K562 (cell line): ENCODE measurements at regions not wholly inside any gene's neighbourhood (a gene's known extent, or its start where the extent isn't known, plus 50 kb on each side); places are given as distances from the start of the nearest gene placed in this dataset.
"Not testable (repeated sequence)": the region's sequence is repeated elsewhere in the genome, so short reads cannot be mapped to it uniquely, and the experiment has no call there.

ENCODE experiments used
- CHD2 ChIP-seq: IDR thresholded peaks from 2 replicates; pipeline ENCODE4 v1.6.1; 2011; ENCODE audit warnings: low read depth, low read length
- HDAC6 ChIP-seq: IDR thresholded peaks from 2 replicates; pipeline ENCODE4 v1.6.1; 2012; ENCODE audit warnings: low read depth, mild to moderate bottlenecking, control low read depth, inconsistent platforms, low read length, moderate library complexity
- KDM5B ChIP-seq: fragments of 200-600 bp; sonication (generic); IDR thresholded peaks from 2 replicates; pipeline ENCODE4 v1.6.1; 2012; ENCODE audit warnings: low read depth, mild to moderate bottlenecking, moderate library complexity, low read length, control low read depth, inconsistent platforms; ENCODE audit not compliant: insufficient replicate concordance
- NFE2L1 ChIP-seq: fragments of 450-650 bp; IDR thresholded peaks from 2 replicates; pipeline ENCODE4 v1.6.1; 2016; ENCODE audit warnings: missing genetic modification characterization, low read depth, mild to moderate bottlenecking, missing compliant biosample characterization, moderate library complexity, borderline replicate concordance
- NR2C2 ChIP-seq, 2 experiments: fragments of 200-800 bp in 1 of 2; sonication (Bioruptor generic) in 1 of 2; sonication (generic) in 1 of 2; formaldehyde crosslinking in 1 of 2; IDR thresholded peaks; 2 replicates each; pipeline versions ENCODE4 v1.6.1 to v1.8.0; 2016 to 2022; ENCODE audit warnings: mild to moderate bottlenecking in 1 of 2, missing compliant biosample characterization in 1 of 2, missing genetic modification characterization in 1 of 2, missing genetic modification reagents in 1 of 2
- SIX5 ChIP-seq, 2 experiments: IDR thresholded peaks; 2 replicates each; pipeline ENCODE4 v1.6.1; 2011; ENCODE audit warnings: low read length in 2 of 2, borderline replicate concordance in 1 of 2, low read depth in 1 of 2, mild to moderate bottlenecking in 1 of 2, moderate library complexity in 1 of 2; ENCODE audit not compliant: insufficient read depth in 1 of 2
- SMAD3 ChIP-seq: fragments of 450-650 bp; formaldehyde crosslinking; conservative IDR thresholded peaks from 2 replicates; pipeline ENCODE4 v1.4.0; 2020; ENCODE audit warnings: mild to moderate bottlenecking
- SPI1 ChIP-seq: IDR thresholded peaks from 2 replicates; pipeline ENCODE4 v1.6.1; 2011; ENCODE audit warnings: low read depth, low read length, control low read depth, borderline replicate concordance
- TF ChIP-seq, protein P1 (sequence below), 2 experiments: fragments of 450-650 bp; IDR thresholded peaks; 2 replicates each; pipeline ENCODE4 v1.6.1; 2018; ENCODE audit warnings: mild to moderate bottlenecking in 2 of 2, low read depth in 1 of 2; ENCODE audit not compliant: partially characterized antibody in 2 of 2
- TF ChIP-seq, protein P2 (sequence below), 3 experiments: IDR thresholded peaks in 2 of 3; conservative IDR thresholded peaks in 1 of 3; 2 replicates each; pipeline ENCODE4 v1.5.1; 2011 to 2012; ENCODE audit warnings: low read length in 3 of 3, mild to moderate bottlenecking in 3 of 3, control low read depth in 2 of 3, improper control_type of control experiment in 1 of 3, inconsistent platforms in 1 of 3, low read depth in 1 of 3, mixed read lengths in 1 of 3, moderate library complexity in 1 of 3; ENCODE audit not compliant: insufficient read depth in 2 of 3
- TF ChIP-seq, protein P3 (sequence below), 2 experiments: fragments of 450-650 bp in 1 of 2; sonication (generic) in 1 of 2; formaldehyde crosslinking; conservative IDR thresholded peaks; 2 replicates each; pipeline versions ENCODE4 v1.4.0 to v1.8.1; 2020 to 2022; ENCODE audit warnings: mild to moderate bottlenecking in 1 of 2, missing genetic modification reagents in 1 of 2

DNA sequence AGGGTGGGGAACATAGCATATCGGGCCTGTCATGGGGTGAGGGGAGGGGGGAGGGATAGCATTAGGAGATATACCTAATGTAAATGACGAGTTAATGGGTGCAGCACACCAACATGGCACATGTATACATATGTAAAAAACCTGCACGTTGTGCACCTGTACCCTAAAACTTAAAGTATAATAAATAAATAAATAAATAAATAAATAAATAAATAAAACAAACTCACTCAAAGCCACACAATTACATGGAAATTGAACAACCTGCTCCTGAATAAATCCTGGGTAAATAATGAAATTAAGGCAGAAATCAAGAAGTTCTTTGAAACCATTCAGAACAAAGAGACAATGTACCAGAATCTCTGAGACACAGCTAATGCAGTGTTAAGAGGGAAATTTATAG is 318.8 kb downstream of the ISL1 start:
- TF ChIP-seq HDAC6; NFE2L1 (tag); SMAD3 (CRISPR knock-in tag); KDM5B; SIX5 (IDR thresholded peaks at IDR 0.05; ENCODE audit: borderline replicate concordance in 1 of 2, insufficient read depth in 1 of 2, low read depth in 1 of 2, low read length in 2 of 2); NR2C2 (CRISPR knock-in tag; IDR thresholded peaks at IDR 0.05); NR2C2 (tag; IDR thresholded peaks at IDR 0.05); CHD2; SPI1: not testable (repeated sequence)
- TF ChIP-seq, protein P1, sequence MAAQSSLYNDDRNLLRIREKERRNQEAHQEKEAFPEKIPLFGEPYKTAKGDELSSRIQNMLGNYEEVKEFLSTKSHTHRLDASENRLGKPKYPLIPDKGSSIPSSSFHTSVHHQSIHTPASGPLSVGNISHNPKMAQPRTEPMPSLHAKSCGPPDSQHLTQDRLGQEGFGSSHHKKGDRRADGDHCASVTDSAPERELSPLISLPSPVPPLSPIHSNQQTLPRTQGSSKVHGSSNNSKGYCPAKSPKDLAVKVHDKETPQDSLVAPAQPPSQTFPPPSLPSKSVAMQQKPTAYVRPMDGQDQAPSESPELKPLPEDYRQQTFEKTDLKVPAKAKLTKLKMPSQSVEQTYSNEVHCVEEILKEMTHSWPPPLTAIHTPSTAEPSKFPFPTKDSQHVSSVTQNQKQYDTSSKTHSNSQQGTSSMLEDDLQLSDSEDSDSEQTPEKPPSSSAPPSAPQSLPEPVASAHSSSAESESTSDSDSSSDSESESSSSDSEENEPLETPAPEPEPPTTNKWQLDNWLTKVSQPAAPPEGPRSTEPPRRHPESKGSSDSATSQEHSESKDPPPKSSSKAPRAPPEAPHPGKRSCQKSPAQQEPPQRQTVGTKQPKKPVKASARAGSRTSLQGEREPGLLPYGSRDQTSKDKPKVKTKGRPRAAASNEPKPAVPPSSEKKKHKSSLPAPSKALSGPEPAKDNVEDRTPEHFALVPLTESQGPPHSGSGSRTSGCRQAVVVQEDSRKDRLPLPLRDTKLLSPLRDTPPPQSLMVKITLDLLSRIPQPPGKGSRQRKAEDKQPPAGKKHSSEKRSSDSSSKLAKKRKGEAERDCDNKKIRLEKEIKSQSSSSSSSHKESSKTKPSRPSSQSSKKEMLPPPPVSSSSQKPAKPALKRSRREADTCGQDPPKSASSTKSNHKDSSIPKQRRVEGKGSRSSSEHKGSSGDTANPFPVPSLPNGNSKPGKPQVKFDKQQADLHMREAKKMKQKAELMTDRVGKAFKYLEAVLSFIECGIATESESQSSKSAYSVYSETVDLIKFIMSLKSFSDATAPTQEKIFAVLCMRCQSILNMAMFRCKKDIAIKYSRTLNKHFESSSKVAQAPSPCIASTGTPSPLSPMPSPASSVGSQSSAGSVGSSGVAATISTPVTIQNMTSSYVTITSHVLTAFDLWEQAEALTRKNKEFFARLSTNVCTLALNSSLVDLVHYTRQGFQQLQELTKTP (IDR thresholded peaks at IDR 0.05; ENCODE audit: low read depth in 1 of 2, partially characterized antibody in 2 of 2): not testable (repeated sequence)
- TF ChIP-seq, protein P2, sequence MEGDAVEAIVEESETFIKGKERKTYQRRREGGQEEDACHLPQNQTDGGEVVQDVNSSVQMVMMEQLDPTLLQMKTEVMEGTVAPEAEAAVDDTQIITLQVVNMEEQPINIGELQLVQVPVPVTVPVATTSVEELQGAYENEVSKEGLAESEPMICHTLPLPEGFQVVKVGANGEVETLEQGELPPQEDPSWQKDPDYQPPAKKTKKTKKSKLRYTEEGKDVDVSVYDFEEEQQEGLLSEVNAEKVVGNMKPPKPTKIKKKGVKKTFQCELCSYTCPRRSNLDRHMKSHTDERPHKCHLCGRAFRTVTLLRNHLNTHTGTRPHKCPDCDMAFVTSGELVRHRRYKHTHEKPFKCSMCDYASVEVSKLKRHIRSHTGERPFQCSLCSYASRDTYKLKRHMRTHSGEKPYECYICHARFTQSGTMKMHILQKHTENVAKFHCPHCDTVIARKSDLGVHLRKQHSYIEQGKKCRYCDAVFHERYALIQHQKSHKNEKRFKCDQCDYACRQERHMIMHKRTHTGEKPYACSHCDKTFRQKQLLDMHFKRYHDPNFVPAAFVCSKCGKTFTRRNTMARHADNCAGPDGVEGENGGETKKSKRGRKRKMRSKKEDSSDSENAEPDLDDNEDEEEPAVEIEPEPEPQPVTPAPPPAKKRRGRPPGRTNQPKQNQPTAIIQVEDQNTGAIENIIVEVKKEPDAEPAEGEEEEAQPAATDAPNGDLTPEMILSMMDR (IDR thresholded peaks at IDR 0.05 in 2 of 3, conservative IDR thresholded peaks at IDR 0.05 in 1 of 3; ENCODE audit: insufficient read depth in 2 of 3, low read depth in 1 of 3, low read length in 3 of 3): not testable (repeated sequence)
- TF ChIP-seq, protein P3, sequence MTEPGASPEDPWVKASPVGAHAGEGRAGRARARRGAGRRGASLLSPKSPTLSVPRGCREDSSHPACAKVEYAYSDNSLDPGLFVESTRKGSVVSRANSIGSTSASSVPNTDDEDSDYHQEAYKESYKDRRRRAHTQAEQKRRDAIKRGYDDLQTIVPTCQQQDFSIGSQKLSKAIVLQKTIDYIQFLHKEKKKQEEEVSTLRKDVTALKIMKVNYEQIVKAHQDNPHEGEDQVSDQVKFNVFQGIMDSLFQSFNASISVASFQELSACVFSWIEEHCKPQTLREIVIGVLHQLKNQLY (CRISPR knock-in tag; conservative IDR thresholded peaks at IDR 0.05): not testable (repeated sequence)
